NCI-H1417 treated with DMSO at 0.1 percent for 48 hours (cell line): ENCODE measurements at regions not wholly inside any gene's neighbourhood (a gene's known extent, or its start where the extent isn't known, plus 50 kb on each side); places are given as distances from the start of the nearest gene placed in this dataset.
A peak's percentile ranks its signal among the peaks of the same experiment; 100 is the strongest.
"Not testable (repeated sequence)": the region's sequence is repeated elsewhere in the genome, so short reads cannot be mapped to it uniquely, and the experiment has no call there.

Experiments used
- DNase-seq: peaks from one replicate; lab custom pipeline; 2025; lab: John Stamatoyannopoulos, UW

DNA sequence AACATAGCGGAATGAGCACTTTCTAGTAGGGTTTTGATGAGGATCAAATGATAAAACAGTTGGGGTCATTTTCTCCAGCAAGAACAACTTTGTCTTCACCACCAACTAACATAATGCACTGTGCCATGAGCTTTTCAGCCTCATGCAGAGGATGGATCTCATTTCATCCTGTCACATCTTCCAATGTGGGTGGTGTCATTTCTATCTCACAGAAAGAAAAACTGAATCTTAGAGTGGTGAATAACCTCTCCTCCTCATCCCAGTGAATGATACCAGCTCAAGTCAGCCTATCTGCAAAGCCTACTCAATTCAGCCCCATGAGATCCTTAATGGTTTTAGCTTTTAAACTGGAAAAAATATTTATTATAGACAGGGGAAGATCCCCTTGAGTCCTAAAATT lies 1147.2 kb downstream of the VRK1 start:
- DNase-seq, result no peak

DNA sequence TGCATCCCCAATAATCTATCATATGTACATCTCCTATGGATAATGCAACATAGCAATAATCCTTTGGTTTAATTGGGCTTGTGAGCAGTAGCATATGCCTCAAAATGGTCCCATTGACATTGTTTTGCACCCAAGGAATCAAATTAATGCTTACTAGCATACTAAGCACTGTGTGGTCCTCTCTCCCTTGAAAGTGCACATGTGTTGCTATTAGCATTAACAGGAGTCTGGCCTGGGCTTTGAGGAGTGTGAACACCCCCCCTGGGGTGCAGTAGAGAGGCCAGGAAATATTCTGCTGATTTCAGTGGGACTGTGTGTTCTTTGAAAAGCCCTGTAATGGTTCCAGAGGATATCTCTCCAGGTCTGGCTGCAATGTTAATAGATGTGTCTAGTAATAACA lies 1148.4 kb downstream of the VRK1 start:
- no peak for DNase-seq

DNA sequence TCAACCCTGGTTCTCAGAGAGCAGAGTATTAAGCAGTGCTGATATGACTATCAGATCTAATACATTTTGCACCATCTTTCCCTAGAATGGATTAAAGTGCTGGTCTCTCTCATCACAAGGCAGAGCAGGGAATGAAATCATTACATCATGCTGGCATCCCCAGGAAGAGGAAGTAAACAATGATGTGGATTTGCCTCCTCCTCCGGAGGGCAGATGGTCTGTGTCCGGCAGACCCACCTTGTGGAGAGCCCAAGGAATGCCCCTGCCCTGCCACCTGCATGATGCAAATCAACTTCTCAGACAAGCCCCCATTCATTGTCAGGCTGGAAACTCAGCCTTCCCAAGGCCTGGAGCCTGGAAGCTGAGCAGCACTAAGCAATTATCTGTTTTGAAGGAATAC lies 1149.1 kb downstream of the VRK1 start:
- no peak for DNase-seq

DNA sequence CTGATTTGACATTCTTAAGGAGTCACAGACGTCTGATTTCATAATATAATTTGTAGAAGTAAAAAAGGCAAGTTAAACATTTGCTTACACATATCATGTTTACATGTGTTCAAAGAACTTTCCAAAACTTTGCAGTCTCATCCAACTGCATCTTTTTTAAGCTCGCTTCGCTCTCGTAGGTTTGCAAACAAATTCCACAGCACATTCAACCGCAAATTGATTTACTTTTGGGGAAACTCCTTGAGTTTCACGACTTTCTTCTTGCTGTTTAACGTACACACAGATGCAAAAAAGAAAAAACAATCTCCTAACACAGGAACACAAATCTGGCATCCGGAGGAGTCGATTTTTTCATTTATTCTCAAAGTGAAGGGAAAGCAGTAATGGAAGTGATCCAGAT lies 1149.5 kb downstream of the VRK1 start:
- DNase-seq, result no peak

DNA sequence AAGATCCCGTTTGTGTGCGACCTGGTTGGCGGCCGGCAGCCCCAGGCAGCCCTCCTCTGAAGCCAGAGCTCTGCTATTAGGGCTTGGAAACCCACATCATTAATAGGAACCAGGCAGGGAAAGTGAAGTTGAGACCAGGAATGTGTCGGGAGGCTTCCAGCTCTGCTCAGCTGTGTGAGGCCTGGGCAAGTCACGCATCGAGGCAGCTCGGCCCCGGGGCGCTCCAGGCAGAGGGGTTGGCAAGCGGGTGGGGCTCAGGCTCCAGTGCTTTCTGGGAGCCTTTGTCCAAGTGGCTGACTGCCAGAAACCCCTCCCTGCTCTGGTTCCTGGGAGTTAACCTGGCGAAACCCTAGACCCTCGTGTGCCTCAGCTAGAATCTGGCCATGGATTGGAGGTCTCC lies 1151.7 kb downstream of the VRK1 start:
- no peak for DNase-seq

DNA sequence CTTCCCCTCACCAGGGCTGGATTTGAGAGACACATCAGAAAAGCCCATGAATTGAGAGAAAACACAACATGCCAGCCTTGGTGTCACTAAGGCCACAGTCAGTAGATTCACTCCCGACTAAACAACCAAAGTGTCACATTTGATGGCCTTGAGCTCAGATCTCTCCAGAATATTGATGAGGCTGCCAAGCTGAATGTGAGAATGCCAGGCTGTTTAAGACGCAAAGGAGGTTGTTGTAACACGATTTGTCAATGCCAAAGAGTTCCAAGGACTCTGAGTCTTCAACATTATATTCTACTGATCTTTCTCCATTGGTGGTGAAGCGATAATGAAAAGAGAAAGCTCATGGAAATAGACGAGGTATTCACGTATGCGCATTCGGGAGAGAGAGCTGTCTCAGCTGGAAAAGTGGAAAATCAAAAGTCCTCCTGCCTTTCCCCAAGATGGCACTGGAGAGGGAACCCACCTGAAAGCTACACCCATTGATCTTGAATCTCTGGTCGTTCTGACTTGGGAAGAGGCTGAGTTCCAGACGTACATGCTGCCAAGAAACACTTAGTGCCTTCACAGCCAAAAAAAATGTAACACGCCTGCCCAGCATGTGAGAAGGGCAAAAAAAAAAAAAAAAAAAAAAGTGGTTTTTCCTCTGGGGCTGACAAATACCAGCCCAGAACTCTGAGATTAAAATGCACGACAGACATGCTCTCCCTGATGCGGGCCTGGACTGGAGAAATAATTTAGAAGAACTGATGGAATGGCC lies 1159.6 kb downstream of the VRK1 start:
- no peak for DNase-seq

DNA sequence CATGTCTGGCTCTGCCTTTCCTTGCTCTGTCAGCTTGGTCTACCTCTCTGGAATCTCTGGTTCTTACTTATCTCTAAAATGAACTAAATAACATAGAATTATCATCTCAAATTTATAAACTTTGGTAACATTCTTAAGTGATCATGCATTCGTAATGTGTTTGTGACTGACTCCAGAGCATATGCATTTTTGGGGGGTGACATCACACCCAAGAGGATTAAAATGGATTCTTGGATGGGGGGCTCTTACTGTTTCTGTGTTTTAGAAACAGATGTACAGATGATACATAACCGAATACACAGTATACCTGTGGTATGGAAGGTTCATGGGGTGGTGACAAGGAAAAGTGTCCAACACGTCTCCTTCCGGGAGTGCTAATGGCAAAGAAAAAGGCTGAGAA lies 1162.1 kb downstream of the VRK1 start:
- DNase-seq, result no peak

DNA sequence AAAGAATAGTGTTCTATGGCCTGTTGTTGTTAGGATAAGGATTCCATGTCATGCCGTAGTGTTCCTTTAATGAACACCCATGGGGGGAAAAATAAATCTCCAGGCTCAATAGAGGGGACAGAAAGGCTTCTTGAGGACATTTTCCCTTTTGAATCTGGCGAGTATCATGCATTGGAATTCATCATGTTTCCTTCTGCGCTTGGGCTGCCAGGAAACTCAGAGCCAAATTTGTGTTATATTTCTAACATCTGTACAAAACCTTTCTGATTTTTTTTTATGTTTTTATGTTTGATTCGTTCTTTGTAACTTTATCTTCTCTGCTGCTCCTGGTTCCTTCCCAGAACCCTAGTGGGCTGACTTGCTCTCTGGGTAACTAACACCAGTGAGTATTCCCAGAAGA lies 1163.3 kb downstream of the VRK1 start:
- DNase-seq, result no peak

DNA sequence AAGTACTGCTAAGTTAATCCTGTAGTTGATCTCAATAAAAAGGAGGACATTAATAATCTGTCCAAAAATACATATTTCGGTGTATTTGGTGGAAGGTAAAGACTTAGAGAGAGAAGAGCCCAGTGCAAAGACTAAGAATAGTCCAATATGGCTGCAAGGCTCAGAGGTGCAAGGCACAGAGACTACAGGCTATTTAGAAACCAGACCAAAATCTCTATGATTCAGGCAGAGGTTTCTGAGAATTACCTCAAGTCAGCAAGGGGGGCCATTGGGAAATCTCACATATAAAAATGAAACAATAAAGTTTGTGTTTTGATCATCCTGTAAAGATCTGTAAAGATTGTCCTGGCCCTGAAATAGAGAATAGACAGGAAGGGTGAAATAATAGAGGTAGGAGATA lies 1173.0 kb downstream of the VRK1 start:
- no peak for DNase-seq

DNA sequence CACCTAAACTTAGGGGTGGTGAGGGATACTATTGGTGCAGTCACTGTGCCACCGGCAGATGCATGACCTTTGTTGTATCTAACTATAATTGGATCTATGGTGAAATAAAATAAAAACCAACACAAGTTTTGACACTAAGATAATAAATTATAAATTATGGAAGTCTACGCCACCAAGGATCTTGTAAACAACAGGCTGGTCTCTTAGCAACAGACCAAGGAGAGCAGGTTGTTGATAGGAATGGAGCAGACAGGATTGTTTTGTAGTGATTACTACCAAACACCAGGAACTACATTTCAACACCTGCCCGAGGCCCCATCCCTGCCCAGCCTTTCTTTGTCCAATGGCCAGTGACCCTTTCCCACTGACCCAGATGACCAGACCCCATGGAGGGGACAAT lies 1178.0 kb downstream of the VRK1 start:
- peak; percentile 19 for DNase-seq

DNA sequence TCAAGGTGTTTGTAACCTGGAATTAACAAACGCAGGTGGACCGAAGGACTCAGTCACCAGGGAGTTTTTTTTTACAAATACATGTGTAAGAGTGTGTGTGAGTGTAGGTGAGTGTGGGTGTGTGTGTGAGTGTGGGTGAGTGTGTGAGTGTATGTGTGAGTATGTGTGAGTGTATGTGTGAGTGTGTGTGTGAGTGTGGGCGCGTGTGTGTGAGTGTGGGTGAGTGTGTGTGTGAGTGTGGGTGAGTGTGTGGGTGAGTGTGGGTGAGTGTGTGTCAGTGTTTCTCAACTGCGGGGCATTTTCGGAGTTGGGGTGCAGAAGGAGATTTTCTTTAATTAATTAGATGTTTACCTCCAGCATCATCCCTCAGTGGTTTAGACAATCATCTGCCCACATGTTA lies 1178.8 kb downstream of the VRK1 start:
- DNase-seq, result no peak

DNA sequence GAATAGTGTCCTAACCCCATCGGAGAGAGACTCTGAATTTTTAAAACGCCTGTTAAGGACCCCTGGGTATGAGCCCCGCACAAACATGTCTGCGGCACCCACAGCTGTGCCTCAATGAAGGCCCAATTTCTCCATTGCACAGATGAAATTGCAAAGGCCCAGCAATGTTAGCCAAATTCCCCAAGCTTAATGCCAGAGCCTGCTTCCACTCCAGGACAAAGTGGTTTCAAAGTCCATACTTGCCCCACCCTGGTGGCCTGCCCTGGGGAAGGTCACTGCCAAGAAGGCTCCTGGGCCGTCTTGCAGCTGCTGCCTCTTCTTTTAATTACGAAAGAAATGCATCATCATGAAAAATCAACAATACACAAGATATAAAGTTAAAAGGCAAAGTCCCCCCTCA lies 1179.7 kb downstream of the VRK1 start:
- DNase-seq, result no peak

DNA sequence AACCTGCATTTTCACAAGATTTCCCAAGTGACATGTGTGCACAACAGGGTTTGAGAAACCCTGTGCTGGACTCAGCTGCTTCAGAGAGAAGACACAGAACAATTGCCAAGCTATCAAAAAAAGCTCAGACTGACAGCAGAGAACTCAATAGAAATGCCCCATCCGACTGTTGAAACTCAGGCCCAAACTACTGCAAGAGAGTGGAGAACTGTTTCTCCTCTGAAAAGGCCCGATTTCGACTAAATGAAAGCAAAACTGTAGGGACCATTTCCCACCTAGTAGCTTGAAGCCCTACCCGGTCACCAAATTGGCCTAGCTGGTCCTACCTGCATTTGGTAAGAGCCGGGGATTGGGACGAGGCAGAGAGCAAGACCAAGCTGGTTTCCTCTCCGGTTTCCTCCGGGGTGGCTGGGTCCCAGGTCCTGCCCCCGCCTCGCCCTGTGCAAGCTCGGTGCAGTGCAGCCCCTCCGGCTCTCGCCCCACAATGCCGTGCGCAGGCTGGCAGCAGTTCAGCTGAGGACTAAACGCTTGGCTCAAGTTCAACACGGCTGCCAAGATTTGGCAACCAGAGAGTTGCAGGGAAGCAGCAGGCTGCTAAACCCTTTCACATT lies 1180.6 kb downstream of the VRK1 start:
- no peak for DNase-seq

DNA sequence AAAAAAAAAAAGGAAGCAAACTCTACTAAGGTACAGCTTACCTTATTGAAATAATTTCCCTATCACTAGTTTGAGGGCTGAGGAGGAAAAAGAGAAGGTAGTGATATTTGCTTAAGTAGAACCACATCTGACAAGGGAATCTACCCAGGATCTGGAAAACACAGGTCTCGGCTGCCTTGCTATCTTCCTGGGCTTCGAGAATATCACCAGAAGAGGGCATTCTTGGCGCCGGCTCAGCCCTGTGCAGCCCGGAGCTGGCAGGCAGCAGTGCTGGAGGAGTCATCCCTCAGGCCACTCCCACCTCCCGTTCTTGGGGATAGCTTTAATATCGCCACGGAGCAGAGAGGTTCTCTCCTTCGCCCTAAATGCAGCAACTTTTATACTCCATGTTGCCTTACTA lies 1181.2 kb downstream of the VRK1 start:
- DNase-seq, result no peak

DNA sequence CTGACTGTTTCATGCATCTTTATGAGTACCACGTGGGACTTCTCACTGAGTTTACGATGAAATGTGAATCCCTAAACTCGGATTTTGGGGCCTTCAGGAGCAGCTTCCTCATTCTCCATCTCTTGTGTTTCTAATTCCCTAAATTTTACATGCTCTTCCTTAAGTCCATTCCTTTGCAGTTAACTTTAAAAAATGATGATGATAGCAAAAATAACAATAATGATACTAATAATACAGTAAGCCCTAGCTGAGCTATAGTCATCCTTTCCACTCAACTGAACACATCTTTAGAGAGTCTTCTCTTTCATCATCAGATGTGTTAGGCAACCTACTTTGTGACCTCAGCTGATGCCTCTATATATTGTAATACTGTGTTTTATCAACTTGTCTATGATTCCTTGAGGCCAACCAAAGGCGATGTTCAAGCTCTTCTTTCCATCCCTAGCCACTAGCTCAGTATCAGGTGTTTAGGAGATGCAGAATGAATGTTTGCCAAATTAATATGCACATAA lies 1196.4 kb downstream of the VRK1 start:
- no peak for DNase-seq

DNA sequence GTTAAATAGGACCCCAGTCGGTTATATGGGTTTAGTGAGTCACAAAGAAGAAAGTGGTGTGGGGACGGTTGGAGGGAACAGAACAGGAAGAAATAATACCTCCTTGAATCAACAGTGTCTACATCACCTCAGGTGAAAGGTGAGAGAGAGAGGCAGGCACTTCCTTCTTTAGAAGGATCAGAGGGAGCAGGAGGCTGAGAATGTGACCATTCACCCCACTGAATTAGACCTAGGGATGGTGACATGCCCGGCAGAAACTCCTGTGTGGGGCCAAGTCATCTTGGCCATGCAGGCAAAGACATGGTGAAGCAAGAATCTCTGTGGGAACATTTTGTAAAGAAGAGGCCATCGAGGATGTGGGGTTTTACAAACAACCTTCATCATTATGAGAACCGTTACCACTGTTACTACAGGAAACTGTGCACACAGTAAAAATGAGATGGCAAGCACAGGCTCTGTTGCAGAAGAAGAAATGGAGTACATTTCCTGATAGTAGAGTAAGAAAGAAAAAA lies 1196.9 kb downstream of the VRK1 start:
- DNase-seq, result no peak

DNA sequence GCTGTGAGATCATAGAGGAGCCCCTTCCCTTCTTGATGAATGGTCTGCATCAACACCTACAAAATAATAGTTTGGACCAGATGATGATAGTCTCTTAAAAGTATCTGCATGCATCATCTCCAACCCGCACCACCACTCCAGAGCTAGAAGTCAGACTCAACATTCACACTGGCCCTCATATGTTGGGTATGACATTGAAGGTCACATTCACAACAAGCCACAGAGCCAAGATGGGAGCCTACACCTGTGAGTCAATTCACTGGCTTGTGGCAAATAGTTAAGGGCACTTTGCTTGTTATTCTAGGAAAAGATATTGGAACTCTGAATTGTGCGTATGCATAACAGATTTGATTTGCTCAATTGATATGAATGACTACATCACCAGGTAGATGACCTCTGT lies 1197.9 kb downstream of the VRK1 start:
- DNase-seq, result no peak

DNA sequence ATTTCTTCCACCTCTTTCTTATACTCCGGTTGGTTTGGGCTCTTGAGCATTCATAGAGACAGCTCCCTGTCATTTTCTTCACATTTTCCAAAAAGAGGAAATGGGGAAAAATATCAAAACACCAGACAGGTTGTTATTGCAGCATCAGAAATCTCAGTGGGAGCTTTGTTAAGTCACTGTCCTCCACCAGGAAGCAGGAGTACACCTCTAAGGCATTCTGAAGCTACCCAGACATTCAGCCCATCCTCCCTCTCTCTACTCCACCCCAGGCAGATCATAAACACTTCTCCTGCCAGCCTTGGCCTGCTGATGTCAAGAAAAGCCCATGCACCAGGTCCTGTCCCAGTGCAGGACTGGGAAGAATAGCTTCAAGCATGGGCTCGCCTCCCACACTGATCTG lies 1198.3 kb downstream of the VRK1 start:
- DNase-seq, result no peak

DNA sequence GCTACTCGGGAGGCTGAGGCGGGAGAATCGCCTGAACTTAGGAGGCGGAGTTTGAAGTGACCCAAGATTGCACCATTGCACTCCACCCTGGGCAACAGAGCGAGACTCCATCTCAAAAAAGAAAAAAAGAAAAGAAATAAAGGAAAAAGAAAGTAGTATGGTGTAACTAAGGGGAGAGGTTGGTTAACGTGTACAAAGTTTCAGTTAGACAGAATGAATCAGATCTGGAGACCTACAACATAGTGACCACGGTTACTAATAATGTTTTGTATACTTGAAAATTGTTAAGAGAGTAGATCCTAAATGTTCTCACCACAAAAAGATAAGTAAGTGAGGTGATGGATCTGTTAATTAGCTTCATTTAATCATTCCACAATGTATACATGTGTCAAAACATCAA lies 1208.8 kb downstream of the VRK1 start:
- no peak for DNase-seq

DNA sequence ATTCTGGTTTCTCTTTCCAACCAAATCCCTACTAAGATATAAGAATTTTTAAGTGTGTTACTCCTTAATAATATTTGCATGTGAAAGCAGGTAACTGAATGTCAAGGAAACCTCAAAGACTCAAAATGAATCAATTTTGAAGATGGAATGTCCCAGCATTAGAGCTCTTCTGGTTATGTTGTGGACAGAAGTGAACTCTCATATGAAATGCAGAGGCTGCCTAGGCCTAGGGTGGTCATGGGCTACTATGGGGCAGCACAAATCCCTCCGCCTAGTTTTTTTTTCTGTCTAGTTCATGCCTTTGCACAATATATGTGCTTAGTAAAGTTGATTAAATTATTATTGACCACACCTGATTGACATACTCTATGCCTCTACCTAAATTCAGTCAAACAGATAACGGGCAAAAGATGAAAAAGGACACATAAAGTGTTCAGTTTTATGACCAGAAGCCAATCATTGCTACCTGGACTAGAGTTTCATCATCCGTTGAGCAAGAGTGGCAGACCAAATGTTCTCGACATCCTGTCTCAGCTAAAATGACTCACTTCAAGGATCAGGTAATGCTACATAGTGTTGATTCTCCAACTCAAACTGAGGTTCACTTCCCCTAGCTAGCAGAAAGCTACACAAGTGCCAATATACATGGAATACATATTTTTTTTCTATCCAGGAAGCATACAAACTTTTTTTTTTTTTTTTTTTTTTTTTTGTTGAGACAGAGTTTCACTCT lies 1211.4 kb downstream of the VRK1 start:
- DNase-seq, result no peak

DNA sequence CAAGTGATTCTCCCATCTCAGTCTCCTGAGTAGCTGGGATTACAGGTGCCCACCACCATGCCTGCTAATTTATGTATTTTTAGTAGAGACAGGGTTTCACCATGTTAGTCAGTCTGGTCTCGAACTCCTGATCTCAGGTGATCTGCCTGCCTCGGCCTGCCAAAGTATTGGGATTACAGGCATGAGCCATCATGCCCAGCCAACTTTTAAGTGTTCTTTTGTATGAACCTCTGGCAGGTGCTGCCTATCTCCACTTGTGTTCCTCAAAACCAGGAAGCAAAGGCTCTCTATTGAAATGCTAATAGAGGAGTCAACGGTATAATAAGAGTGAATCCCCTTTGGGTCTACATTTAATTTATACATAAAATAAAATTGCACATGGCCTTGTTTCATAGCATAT lies 1212.0 kb downstream of the VRK1 start:
- not testable (repeated sequence) for DNase-seq

DNA sequence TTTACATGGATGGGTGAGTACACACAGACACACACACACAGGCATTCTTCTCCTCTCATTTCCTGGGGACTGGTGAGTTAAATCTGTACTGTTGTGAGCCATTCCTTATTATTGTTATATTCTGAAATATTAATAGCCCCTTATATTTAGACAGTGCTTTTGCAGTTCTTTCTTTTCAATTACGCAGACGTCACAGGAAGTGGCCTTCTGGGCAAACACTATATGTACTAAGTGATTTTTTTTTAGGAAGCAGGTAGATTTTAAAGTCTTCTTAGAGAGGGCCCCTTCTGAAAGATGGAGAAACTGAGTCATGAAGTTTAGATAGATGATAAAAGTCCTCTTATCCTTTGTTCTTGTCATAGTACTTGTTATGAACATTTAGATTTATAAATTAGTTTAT lies 1213.6 kb downstream of the VRK1 start:
- DNase-seq, result no peak
